ENCODE measurements at regions not wholly inside any gene's neighbourhood (a gene's known extent, or its start where the extent isn't known, plus 50 kb on each side); places are given as distances from the start of the nearest gene placed in this dataset.

- 92 to 94% methylated on average over 3 of the region's 3 CpGs for WGBS, 2 donors
- Histone ChIP-seq H3K4me3 (no peak overlapping the region), H3K27me3 (no peaks in the 10 kb centered on the region), H3K27ac (no peak overlapping the region), H3K4me1 (peaks cover 0 to 12% (median 0%) of the 10 kb centered on the region in 4 donors), H3K36me3 (no peaks in the 10 kb centered on the region), H3K9me3 (no peaks in the 10 kb centered on the region)
- ATAC-seq (ENCODE audit: low FRiP score in 2 of 2) (no peak), DNase-seq (no peak)
- TF ChIP-seq EP300 (IDR thresholded peaks at IDR 0.05) (no peak), POLR2A (IDR thresholded peaks at IDR 0.05) (no peak), POLR2AphosphoS5 (IDR thresholded peaks at IDR 0.05) (no peak), CTCF (IDR thresholded peaks at IDR 0.05) (no peak)
These were observed 169.3 kb downstream of the CYB561 start for GRCh38 chr17:63276821-63277220.

GRCh38 chr17:63277629-63278028 lies 168.5 kb downstream of the CYB561 start:
- DNase-seq (no peak), ATAC-seq (ENCODE audit: low FRiP score in 2 of 2) (no peak)
- TF ChIP-seq POLR2AphosphoS5 (IDR thresholded peaks at IDR 0.05) (no peak), POLR2A (IDR thresholded peaks at IDR 0.05) (no peak), CTCF (IDR thresholded peaks at IDR 0.05) (no peak), EP300 (IDR thresholded peaks at IDR 0.05) (no peak)
- no peaks in the 10 kb centered on the region for H3K36me3 ChIP-seq
- H3K4me3 ChIP-seq, result no peak overlapping the region
- WGBS, 2 donors, result 93 to 98% methylated on average over 3 of the region's 3 CpGs
- H3K9me3 ChIP-seq, result no peaks in the 10 kb centered on the region
- no peak overlapping the region for H3K27ac ChIP-seq
- H3K27me3 ChIP-seq, result no peaks in the 10 kb centered on the region
- peaks cover 0 to 12% (median 0%) of the 10 kb centered on the region in 4 donors for H3K4me1 ChIP-seq

GRCh38 chr17:63278728-63279442 lies 167.2 kb downstream of the CYB561 start:
- ATAC-seq (ENCODE audit: low FRiP score in 2 of 2) (no peak), DNase-seq (no peak)
- Histone ChIP-seq H3K4me3 (no peak overlapping the region), H3K9me3 (peaks cover 0 to 3% (median 0%) of the 10 kb centered on the region in 4 donors), H3K4me1 (peaks cover 0 to 9% (median 0%) of the 10 kb centered on the region in 4 donors), H3K36me3 (no peaks in the 10 kb centered on the region), H3K27me3 (no peaks in the 10 kb centered on the region), H3K27ac (no peak overlapping the region)
- TF ChIP-seq CTCF (IDR thresholded peaks at IDR 0.05), result no peak
- no peak for TF ChIP-seq POLR2A (IDR thresholded peaks at IDR 0.05)
- 45 to 48% methylated on average over 2 of the region's 2 CpGs for WGBS, 2 donors

- no peaks in the 10 kb centered on the region for H3K36me3 ChIP-seq
- peaks cover 0 to 5% (median 0%) of the 10 kb centered on the region in 4 donors for H3K9me3 ChIP-seq
- H3K4me1 ChIP-seq, result peaks cover 0 to 8% (median 0%) of the 10 kb centered on the region in 4 donors
- DNase-seq, result no peak
- no peak for ATAC-seq (ENCODE audit: low FRiP score in 2 of 2)
- H3K27ac ChIP-seq, result no peak overlapping the region
- no peak overlapping the region for H3K4me3 ChIP-seq
- TF ChIP-seq EP300 (IDR thresholded peaks at IDR 0.05) (no peak), POLR2AphosphoS5 (IDR thresholded peaks at IDR 0.05) (no peak), CTCF (IDR thresholded peaks at IDR 0.05) (no peak), POLR2A (IDR thresholded peaks at IDR 0.05) (no peak)
- 75 to 77% methylated on average over 2 of the region's 2 CpGs for WGBS, 2 donors
- H3K27me3 ChIP-seq, result no peaks in the 10 kb centered on the region
These were observed 166.4 kb downstream of the CYB561 start for GRCh38 chr17:63279498-63280230.
